ENCODE measurements at regions not wholly inside any gene's neighbourhood (a gene's known extent, or its start where the extent isn't known, plus 50 kb on each side); places are given as distances from the start of the nearest gene placed in this dataset.

DNA sequence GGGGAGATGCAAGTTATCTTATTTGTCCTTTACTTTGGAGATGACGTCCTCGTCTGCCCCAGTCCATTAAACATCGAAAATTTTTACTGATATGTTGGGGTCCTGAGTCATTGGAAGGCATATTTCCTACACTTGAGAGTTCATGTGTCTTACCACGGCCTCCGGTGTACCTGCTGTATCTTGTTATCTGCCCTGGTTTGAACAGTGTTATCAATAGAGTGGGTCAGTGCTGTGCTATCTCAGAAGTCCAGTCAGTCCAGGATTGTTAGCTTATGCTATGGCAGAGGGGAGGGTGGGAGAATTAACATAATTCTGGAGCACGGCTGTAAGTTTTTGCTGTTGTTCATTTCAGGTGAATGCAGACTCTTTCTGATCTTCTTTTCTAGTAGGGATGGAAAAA, 102.3 kb downstream of the ADCYAP1 start:
- TF ChIP-seq, protein P1, sequence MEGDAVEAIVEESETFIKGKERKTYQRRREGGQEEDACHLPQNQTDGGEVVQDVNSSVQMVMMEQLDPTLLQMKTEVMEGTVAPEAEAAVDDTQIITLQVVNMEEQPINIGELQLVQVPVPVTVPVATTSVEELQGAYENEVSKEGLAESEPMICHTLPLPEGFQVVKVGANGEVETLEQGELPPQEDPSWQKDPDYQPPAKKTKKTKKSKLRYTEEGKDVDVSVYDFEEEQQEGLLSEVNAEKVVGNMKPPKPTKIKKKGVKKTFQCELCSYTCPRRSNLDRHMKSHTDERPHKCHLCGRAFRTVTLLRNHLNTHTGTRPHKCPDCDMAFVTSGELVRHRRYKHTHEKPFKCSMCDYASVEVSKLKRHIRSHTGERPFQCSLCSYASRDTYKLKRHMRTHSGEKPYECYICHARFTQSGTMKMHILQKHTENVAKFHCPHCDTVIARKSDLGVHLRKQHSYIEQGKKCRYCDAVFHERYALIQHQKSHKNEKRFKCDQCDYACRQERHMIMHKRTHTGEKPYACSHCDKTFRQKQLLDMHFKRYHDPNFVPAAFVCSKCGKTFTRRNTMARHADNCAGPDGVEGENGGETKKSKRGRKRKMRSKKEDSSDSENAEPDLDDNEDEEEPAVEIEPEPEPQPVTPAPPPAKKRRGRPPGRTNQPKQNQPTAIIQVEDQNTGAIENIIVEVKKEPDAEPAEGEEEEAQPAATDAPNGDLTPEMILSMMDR (IDR thresholded peaks at IDR 0.05), result no peak
- no peaks in the 10 kb centered on the region for H3K36me3 ChIP-seq
- H3K9me3 ChIP-seq, result no peaks in the 10 kb centered on the region
- no peaks in the 10 kb centered on the region for H3K27me3 ChIP-seq
- no peaks in the 10 kb centered on the region for H3K4me1 ChIP-seq (ENCODE audit: control insufficient read depth in 1 of 2, insufficient read depth in 1 of 2, low read depth in 1 of 2, low read length in 1 of 2)
- no peak overlapping the region for H3K4me3 ChIP-seq (ENCODE audit: low read depth in 1 of 2, low read length in 1 of 2)
- H3K27ac ChIP-seq, result no peak overlapping the region

DNA sequence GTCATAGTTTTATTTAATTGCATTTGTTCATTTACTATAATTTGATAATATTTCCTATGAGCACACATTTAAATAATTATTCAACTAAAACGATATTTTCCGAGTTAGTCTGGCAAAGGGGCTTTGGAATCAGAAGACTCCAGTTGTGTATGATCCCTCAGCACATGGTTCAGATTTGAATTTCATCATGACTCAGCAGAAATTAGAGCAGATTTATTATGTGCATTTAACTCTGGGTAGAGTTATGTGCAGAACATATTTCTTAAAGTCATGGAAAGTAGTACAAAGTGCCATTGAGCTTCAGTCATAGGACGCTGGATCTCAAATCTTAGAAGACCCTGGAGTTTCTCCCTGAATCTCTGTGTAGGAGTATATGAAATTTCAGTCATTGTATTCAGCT, 106.7 kb downstream of the ADCYAP1 start:
- Histone ChIP-seq H3K27ac (no peak overlapping the region), H3K9me3 (no peaks in the 10 kb centered on the region), H3K4me3 (ENCODE audit: low read depth in 1 of 2, low read length in 1 of 2) (no peak overlapping the region), H3K27me3 (no peaks in the 10 kb centered on the region), H3K36me3 (no peaks in the 10 kb centered on the region), H3K4me1 (ENCODE audit: control insufficient read depth in 1 of 2, insufficient read depth in 1 of 2, low read depth in 1 of 2, low read length in 1 of 2) (no peaks in the 10 kb centered on the region)
- TF ChIP-seq, protein P1 (IDR thresholded peaks at IDR 0.05), result no peak

DNA sequence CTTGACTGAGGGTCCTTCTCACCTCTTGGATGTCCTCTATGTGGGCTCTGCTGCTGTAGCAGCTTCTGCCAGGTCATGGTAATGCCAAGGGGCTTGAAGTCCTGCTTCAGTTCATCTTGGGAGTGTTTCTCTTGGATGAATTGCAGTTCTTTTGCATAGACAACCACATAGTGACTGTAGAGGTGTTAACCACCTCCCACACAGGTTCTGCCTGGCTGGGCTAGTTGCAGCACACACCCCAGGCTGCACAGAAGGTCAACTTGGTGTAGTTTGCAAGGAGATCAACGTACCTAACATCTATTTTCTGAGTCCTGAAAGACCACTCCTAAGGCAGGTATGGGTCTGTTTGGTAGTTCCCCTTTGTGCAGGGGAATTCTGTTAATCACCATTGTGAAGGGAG, 108.1 kb downstream of the ADCYAP1 start:
- TF ChIP-seq, protein P1 (IDR thresholded peaks at IDR 0.05), result no peak

DNA sequence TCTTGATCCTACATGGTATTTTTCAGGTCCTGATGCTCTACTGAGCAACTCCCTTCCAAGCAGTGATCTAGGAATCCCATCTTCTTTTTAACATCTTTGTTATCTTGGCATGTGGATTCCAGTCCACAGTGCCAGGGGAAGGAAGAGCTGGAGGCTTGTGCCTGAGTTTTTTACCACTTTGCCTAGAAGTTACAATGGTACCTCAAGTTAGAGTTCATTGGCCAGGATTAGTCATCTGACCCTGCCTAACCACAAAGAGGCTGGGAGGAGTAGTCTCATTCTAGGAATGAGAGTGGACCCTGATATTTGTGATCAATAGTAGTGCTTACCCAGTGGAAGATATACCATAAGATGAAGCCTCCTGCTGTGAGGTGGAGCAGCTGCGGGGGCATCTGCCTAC, 109.3 kb downstream of the ADCYAP1 start:
- H3K27me3 ChIP-seq, result no peaks in the 10 kb centered on the region
- no peaks in the 10 kb centered on the region for H3K9me3 ChIP-seq
- TF ChIP-seq, protein P1 (IDR thresholded peaks at IDR 0.05), result no peak
- H3K4me3 ChIP-seq (ENCODE audit: low read depth in 1 of 2, low read length in 1 of 2), result no peak overlapping the region
- H3K36me3 ChIP-seq, result no peaks in the 10 kb centered on the region
- H3K27ac ChIP-seq, result no peak overlapping the region
- H3K4me1 ChIP-seq (ENCODE audit: control insufficient read depth in 1 of 2, insufficient read depth in 1 of 2, low read depth in 1 of 2, low read length in 1 of 2), result no peaks in the 10 kb centered on the region

More for the DNA sequence above, 108.1 kb downstream of the ADCYAP1 start:
- Histone ChIP-seq H3K4me1 (ENCODE audit: control insufficient read depth in 1 of 2, insufficient read depth in 1 of 2, low read depth in 1 of 2, low read length in 1 of 2) (no peaks in the 10 kb centered on the region), H3K9me3 (no peaks in the 10 kb centered on the region), H3K36me3 (no peaks in the 10 kb centered on the region), H3K27ac (no peak overlapping the region), H3K4me3 (ENCODE audit: low read depth in 1 of 2, low read length in 1 of 2) (no peak overlapping the region), H3K27me3 (no peaks in the 10 kb centered on the region)

DNA sequence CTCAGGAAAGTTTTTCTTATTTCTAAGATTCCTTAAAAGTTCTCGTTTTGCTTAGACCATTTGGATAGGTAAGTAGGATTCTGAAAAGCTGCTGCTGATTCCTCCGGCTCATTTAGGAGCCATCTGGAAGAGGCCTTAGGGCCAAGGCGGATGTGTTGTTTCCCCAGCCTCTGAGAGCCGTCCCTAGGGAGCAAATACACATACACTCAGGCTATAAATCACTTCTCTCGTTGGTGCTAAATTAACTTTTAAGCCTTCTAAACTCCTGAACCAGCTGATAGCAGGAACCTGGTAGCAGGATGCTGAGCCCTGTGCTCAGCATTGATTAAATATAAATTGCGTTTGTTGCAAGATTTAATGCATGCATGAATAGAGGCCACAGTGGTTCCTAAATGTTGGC, 109.8 kb downstream of the ADCYAP1 start:
- H3K36me3 ChIP-seq, result no peaks in the 10 kb centered on the region
- no peaks in the 10 kb centered on the region for H3K4me1 ChIP-seq (ENCODE audit: control insufficient read depth in 1 of 2, insufficient read depth in 1 of 2, low read depth in 1 of 2, low read length in 1 of 2)
- H3K4me3 ChIP-seq (ENCODE audit: low read depth in 1 of 2, low read length in 1 of 2), result no peak overlapping the region
- H3K9me3 ChIP-seq, result no peaks in the 10 kb centered on the region
- TF ChIP-seq, protein P1 (IDR thresholded peaks at IDR 0.05), result no peak
- no peak overlapping the region for H3K27ac ChIP-seq
- no peaks in the 10 kb centered on the region for H3K27me3 ChIP-seq
